ENCODE measurements at regions not wholly inside any gene's neighbourhood (a gene's known extent, or its start where the extent isn't known, plus 50 kb on each side); places are given as distances from the start of the nearest gene placed in this dataset.
"Not testable (repeated sequence)": the region's sequence is repeated elsewhere in the genome, so short reads cannot be mapped to it uniquely, and the experiment has no call there.

GRCh38 chr3:15983232-15983631 is 185.5 kb upstream of the ANKRD28 start:
- TF ChIP-seq CTCF (IDR thresholded peaks at IDR 0.05; ENCODE audit: unreplicated experiment) = no peak
- DNase-seq (ENCODE audit: low spot score) = no peak
- H3K9me3 Mint-ChIP-seq (ENCODE audit: unreplicated experiment) = peaks cover 6% of the 10 kb centered on the region
- H3K36me3 Mint-ChIP-seq (ENCODE audit: low read depth, unreplicated experiment) = peaks cover 3% of the 10 kb centered on the region
- no peaks in the 10 kb centered on the region for H3K4me1 Mint-ChIP-seq (ENCODE audit: unreplicated experiment)
- no peak overlapping the region for H3K4me3 Mint-ChIP-seq (ENCODE audit: unreplicated experiment)
- H3K27me3 Mint-ChIP-seq (ENCODE audit: unreplicated experiment) = no peaks in the 10 kb centered on the region
- no peak overlapping the region for H3K27ac Mint-ChIP-seq (ENCODE audit: unreplicated experiment)

- H3K27me3 Mint-ChIP-seq (ENCODE audit: unreplicated experiment) = no peaks in the 10 kb centered on the region
- no peak for DNase-seq (ENCODE audit: low spot score)
- H3K36me3 Mint-ChIP-seq (ENCODE audit: low read depth, unreplicated experiment) = peaks cover 3% of the 10 kb centered on the region
- H3K27ac Mint-ChIP-seq (ENCODE audit: unreplicated experiment) = no peak overlapping the region
- H3K4me3 Mint-ChIP-seq (ENCODE audit: unreplicated experiment) = no peak overlapping the region
- no peaks in the 10 kb centered on the region for H3K4me1 Mint-ChIP-seq (ENCODE audit: unreplicated experiment)
- no peak for TF ChIP-seq CTCF (IDR thresholded peaks at IDR 0.05; ENCODE audit: unreplicated experiment)
- peaks cover 10% of the 10 kb centered on the region for H3K9me3 Mint-ChIP-seq (ENCODE audit: unreplicated experiment)
These were observed 185.9 kb upstream of the ANKRD28 start for GRCh38 chr3:15983693-15984092.

GRCh38 chr3:15989419-15989818 is 185.1 kb upstream of the GALNT15 start:
- Mint-ChIP-seq H3K4me3 (ENCODE audit: unreplicated experiment) (no peak overlapping the region), H3K4me1 (ENCODE audit: unreplicated experiment) (no peaks in the 10 kb centered on the region), H3K36me3 (ENCODE audit: low read depth, unreplicated experiment) (peaks cover 3% of the 10 kb centered on the region), H3K27me3 (ENCODE audit: unreplicated experiment) (no peaks in the 10 kb centered on the region), H3K9me3 (ENCODE audit: unreplicated experiment) (peaks cover 14% of the 10 kb centered on the region), H3K27ac (ENCODE audit: unreplicated experiment) (no peak overlapping the region)
- TF ChIP-seq CTCF (IDR thresholded peaks at IDR 0.05; ENCODE audit: unreplicated experiment) = peak; percentile 40
- DNase-seq (ENCODE audit: low spot score) = no peak

GRCh38 chr3:15993660-15994059 is 180.8 kb upstream of the GALNT15 start:
- H3K4me3 Mint-ChIP-seq (ENCODE audit: unreplicated experiment); H3K36me3 Mint-ChIP-seq (ENCODE audit: low read depth, unreplicated experiment); DNase-seq (ENCODE audit: low spot score); H3K27ac Mint-ChIP-seq (ENCODE audit: unreplicated experiment); H3K27me3 Mint-ChIP-seq (ENCODE audit: unreplicated experiment); H3K9me3 Mint-ChIP-seq (ENCODE audit: unreplicated experiment); H3K4me1 Mint-ChIP-seq (ENCODE audit: unreplicated experiment): not testable (repeated sequence)

- H3K27me3 Mint-ChIP-seq (ENCODE audit: unreplicated experiment); H3K27ac Mint-ChIP-seq (ENCODE audit: unreplicated experiment); H3K9me3 Mint-ChIP-seq (ENCODE audit: unreplicated experiment); H3K4me1 Mint-ChIP-seq (ENCODE audit: unreplicated experiment); H3K36me3 Mint-ChIP-seq (ENCODE audit: low read depth, unreplicated experiment); H3K4me3 Mint-ChIP-seq (ENCODE audit: unreplicated experiment); DNase-seq (ENCODE audit: low spot score): not testable (repeated sequence)
These were observed 178.0 kb upstream of the GALNT15 start for GRCh38 chr3:15996496-15996895.

GRCh38 chr3:15997274-15997943 is 177.1 kb upstream of the GALNT15 start:
- TF ChIP-seq CTCF (IDR thresholded peaks at IDR 0.05; ENCODE audit: unreplicated experiment) = no peak
- DNase-seq (ENCODE audit: low spot score) = no peak
- Mint-ChIP-seq H3K9me3 (ENCODE audit: unreplicated experiment) (no peaks in the 10 kb centered on the region), H3K27ac (ENCODE audit: unreplicated experiment) (no peak overlapping the region), H3K4me3 (ENCODE audit: unreplicated experiment) (no peak overlapping the region), H3K4me1 (ENCODE audit: unreplicated experiment) (no peaks in the 10 kb centered on the region), H3K27me3 (ENCODE audit: unreplicated experiment) (peaks cover 2% of the 10 kb centered on the region), H3K36me3 (ENCODE audit: low read depth, unreplicated experiment) (no peaks in the 10 kb centered on the region)

Measured in endothelial cell (in vitro differentiated cells).